ENCODE measurements at regions not wholly inside any gene's neighbourhood (a gene's known extent, or its start where the extent isn't known, plus 50 kb on each side); places are given as distances from the start of the nearest gene placed in this dataset.
"Not testable (repeated sequence)": the region's sequence is repeated elsewhere in the genome, so short reads cannot be mapped to it uniquely, and the experiment has no call there.

DNA sequence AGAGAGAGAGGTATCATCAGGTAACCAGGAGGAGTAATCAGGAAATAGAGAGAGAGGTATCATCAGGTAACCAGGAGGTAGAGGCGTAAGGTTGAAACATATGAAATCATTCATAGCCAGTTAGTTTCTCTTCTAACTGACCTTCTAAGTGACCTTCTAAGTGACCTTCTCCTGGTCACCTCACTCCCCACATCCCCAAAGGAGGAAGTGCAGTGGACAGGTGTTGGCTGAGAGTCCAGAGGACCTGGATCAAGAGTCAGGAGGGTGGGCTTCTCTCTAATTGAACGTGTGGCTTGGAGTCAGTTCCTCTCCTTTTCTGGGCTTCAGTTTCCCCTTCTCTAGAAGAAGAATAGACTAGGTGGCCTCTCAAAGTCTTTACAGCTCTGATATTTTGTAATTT is 121.3 kb upstream of the DLG1 start:
- Histone ChIP-seq H3K9ac (ENCODE audit: low read length) (no peak overlapping the region), H3K4me1 (ENCODE audit: control insufficient read depth, insufficient read depth, low read length) (no peaks in the 10 kb centered on the region), H3K36me3 (ENCODE audit: control insufficient read depth, insufficient read depth, low read length) (no peaks in the 10 kb centered on the region), H3K27me3 (ENCODE audit: control insufficient read depth, insufficient read depth, low read length) (no peaks in the 10 kb centered on the region), H3K4me3 (ENCODE audit: low read length) (no peak overlapping the region), H3K9me3 (ENCODE audit: control insufficient read depth, low read length) (no peaks in the 10 kb centered on the region)

DNA sequence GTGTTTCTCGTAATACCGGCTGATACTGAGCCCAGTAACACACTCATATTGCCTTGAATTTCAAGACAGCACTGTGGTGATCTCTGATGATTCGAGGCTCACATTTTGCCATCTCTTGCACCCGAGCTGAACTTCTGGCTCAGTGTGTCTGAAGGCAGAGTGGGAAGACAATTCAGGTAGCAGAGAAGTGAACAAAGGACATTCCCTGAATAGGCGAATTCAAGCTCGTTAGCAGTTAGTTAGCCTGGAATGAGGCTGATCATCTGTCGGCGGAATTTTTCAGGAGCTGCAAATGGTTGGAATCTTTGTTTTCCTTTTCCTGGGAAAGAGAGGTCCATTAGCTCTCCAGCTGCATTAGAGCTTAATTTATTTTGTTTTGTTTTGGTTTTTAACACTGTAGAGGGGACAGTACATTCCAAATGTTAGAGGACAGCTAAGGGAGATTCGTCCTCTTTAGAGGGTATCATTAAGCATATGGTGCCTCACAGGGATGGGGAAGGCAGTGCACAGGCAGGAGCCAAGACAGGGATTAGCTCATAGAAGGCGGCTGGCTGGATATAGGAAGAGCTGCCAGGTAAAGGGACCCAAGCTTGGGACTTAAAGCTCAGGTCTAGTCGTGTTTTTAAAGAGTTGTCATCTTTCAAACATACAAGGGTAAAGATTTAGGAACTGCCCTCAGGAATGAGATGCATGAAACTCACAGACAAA is 119.7 kb upstream of the DLG1 start:
- no peaks in the 10 kb centered on the region for H3K9me3 ChIP-seq (ENCODE audit: control insufficient read depth, low read length)
- H3K36me3 ChIP-seq (ENCODE audit: control insufficient read depth, insufficient read depth, low read length), result no peaks in the 10 kb centered on the region
- no peaks in the 10 kb centered on the region for H3K27me3 ChIP-seq (ENCODE audit: control insufficient read depth, insufficient read depth, low read length)
- H3K4me3 ChIP-seq (ENCODE audit: low read length), result no peak overlapping the region
- H3K4me1 ChIP-seq (ENCODE audit: control insufficient read depth, insufficient read depth, low read length), result no peaks in the 10 kb centered on the region
- H3K9ac ChIP-seq (ENCODE audit: low read length), result no peak overlapping the region

DNA sequence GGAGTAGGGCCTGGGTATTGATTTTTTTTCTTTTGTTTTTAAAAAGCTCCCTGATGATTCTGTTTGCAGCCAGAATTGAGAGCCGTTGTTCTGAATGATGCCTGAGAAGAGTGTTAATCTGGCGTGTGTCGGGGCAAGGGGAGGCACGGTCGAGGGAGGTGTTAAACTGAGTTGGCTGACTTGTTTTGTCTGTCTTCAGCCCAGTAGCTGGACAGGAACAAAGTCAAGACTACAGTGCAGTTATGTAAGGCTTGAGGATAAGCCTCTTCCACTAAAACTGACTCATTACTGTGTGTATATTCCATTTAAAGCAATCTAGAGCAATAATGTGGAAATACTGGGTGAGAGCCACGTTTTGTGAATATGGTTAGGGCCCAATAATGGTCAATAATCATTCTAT is 119.0 kb upstream of the DLG1 start:
- Histone ChIP-seq H3K27me3 (ENCODE audit: control insufficient read depth, insufficient read depth, low read length) (no peaks in the 10 kb centered on the region), H3K9me3 (ENCODE audit: control insufficient read depth, low read length) (no peaks in the 10 kb centered on the region), H3K4me1 (ENCODE audit: control insufficient read depth, insufficient read depth, low read length) (no peaks in the 10 kb centered on the region), H3K9ac (ENCODE audit: low read length) (no peak overlapping the region), H3K36me3 (ENCODE audit: control insufficient read depth, insufficient read depth, low read length) (no peaks in the 10 kb centered on the region), H3K4me3 (ENCODE audit: low read length) (no peak overlapping the region)

DNA sequence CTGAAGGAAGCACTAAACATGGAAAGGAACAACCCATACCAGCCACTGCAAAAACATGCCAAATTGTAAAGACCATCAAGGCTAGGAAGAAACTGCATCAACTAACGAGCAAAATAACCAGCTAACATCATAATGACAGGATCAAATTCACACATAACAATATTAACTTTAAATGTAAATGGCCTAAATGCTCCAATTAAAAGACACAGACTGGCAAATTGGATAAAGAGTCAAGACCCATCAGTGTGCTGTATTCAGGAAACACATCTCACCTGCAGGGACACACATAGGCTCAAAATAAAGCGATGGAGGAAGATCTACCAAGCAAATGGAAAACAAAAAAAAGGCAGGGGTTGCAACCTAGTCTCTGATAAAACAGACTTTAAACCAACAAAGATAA is 113.5 kb upstream of the DLG1 start:
- H3K9ac ChIP-seq (ENCODE audit: low read length); H3K9me3 ChIP-seq (ENCODE audit: control insufficient read depth, low read length); H3K4me1 ChIP-seq (ENCODE audit: control insufficient read depth, insufficient read depth, low read length); H3K36me3 ChIP-seq (ENCODE audit: control insufficient read depth, insufficient read depth, low read length); H3K4me3 ChIP-seq (ENCODE audit: low read length); H3K27me3 ChIP-seq (ENCODE audit: control insufficient read depth, insufficient read depth, low read length): not testable (repeated sequence)

DNA sequence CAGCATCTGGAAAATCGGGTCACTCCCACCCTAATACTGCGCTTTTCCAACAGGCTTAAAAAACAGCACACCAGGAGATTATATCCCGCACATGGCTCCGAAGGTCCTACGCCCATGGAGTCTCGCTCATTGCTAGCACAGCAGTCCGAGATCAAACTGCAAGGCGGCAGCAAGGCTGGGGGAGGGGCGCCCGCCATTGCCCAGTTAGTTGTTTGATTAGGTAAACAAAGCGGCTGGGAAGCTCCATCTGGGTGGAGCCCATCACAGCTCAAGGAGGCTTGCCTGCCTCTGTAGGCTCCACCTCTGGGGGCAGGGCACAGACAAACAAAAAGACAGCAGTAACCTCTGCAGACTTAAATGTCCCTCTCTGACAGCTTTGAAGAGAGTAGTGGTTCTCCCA is 111.8 kb upstream of the DLG1 start:
- H3K9ac ChIP-seq (ENCODE audit: low read length); H3K27me3 ChIP-seq (ENCODE audit: control insufficient read depth, insufficient read depth, low read length); H3K4me3 ChIP-seq (ENCODE audit: low read length); H3K4me1 ChIP-seq (ENCODE audit: control insufficient read depth, insufficient read depth, low read length); H3K9me3 ChIP-seq (ENCODE audit: control insufficient read depth, low read length); H3K36me3 ChIP-seq (ENCODE audit: control insufficient read depth, insufficient read depth, low read length): not testable (repeated sequence)

DNA sequence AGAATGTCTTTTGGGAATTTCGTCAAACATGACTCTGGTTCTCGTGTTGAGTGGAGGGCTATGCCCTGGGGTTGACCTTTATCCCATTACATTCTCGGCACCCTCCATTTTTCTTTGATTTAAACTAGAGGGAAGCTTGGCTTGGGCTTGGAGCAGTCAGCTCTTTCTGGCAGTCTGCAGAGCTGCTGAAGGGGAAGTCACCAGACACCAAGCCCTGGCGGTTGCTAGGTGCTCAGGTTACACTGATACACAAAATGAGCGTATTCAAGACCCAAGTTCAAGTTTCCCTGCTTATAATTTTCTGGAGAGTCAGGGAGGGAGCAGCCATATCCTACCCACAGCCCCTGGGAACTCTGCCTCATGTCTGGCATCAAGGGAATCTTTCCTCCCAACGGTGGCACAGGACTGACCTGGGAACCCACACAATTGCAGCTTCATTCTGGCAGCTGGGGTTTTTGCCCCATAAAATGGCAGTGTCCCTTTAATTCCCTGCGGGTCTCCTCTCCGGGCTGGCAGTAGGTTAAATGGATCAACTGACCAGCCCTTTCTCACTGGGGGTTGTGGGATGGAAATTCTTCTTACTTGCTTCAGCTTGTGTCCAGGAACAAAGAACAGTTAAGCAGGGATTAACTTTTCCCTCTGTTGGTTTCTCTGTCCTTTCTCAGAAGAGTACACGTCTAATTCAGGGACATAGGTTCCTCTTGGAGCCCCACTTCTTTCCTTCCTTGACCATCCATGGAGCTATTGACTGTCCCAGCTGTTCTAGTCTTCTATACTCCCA is 110.0 kb upstream of the DLG1 start:
- Histone ChIP-seq H3K27me3 (ENCODE audit: control insufficient read depth, insufficient read depth, low read length) (no peaks in the 10 kb centered on the region), H3K4me1 (ENCODE audit: control insufficient read depth, insufficient read depth, low read length) (no peaks in the 10 kb centered on the region), H3K9ac (ENCODE audit: low read length) (no peak overlapping the region), H3K9me3 (ENCODE audit: control insufficient read depth, low read length) (no peaks in the 10 kb centered on the region), H3K4me3 (ENCODE audit: low read length) (no peak overlapping the region), H3K36me3 (ENCODE audit: control insufficient read depth, insufficient read depth, low read length) (no peaks in the 10 kb centered on the region)

DNA sequence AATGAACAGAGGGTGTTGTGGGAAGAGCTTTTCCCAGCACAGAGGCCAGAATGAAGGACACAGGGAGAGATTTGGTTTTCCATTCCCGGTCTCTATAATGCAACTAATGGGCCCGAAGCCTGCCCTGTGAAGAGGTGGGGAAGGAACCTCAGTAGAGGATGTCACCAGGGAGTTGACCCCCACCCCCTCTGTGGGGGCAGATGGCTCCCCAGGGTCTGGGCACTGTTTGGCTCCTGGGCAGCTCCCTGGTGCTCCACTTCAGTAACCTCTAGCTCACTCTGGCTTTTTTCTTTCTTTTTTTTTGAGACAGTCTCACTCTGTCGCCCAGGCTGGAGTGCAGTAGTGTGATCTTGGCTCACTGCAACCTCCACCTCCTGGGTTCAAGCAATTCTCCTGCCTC is 109.1 kb upstream of the DLG1 start:
- no peaks in the 10 kb centered on the region for H3K36me3 ChIP-seq (ENCODE audit: control insufficient read depth, insufficient read depth, low read length)
- no peak overlapping the region for H3K4me3 ChIP-seq (ENCODE audit: low read length)
- no peaks in the 10 kb centered on the region for H3K9me3 ChIP-seq (ENCODE audit: control insufficient read depth, low read length)
- H3K27me3 ChIP-seq (ENCODE audit: control insufficient read depth, insufficient read depth, low read length), result no peaks in the 10 kb centered on the region
- H3K9ac ChIP-seq (ENCODE audit: low read length), result no peak overlapping the region
- H3K4me1 ChIP-seq (ENCODE audit: control insufficient read depth, insufficient read depth, low read length), result no peaks in the 10 kb centered on the region

DNA sequence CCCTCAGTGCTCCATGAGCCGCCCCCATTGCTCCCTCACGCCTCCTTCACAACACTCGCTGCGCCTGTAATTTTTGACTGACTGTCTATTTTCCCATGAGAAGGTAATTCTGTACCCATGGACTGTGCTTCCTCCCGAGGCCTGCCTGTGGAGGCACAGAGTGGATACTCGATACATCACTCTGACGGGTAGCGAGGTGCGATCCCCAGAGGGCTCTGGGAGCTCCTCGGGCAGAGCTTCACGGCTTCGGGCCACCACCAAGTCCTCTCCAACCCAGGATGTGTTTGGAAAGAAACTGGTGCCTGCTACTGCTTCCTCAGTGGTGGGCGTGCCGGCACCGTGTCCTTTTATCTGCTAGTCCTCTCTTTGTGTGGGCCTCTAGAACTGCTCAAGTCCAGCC is 108.6 kb upstream of the DLG1 start:
- Histone ChIP-seq H3K9me3 (ENCODE audit: control insufficient read depth, low read length) (no peaks in the 10 kb centered on the region), H3K4me1 (ENCODE audit: control insufficient read depth, insufficient read depth, low read length) (no peaks in the 10 kb centered on the region), H3K4me3 (ENCODE audit: low read length) (no peak overlapping the region), H3K36me3 (ENCODE audit: control insufficient read depth, insufficient read depth, low read length) (no peaks in the 10 kb centered on the region), H3K27me3 (ENCODE audit: control insufficient read depth, insufficient read depth, low read length) (no peaks in the 10 kb centered on the region), H3K9ac (ENCODE audit: low read length) (no peak overlapping the region)

DNA sequence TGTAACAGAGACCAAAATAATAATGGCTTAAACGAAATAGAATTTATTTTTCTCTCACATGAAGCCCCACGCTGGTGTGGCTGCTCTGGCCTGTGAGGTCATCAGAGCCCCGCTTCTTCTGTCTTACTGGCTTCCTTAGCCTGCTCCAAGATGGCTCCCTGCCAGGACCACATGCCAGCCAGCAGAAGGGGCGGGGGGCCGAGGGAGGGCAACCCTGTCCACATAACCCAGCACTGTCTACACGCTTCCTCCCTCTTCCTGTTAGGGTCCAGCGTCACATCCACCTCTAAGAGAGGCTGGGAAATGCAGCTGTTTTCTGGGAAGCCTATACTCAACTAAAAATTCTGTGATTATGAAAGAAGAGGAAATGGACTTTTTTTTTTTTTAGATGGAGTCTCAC is 107.9 kb upstream of the DLG1 start:
- H3K4me1 ChIP-seq (ENCODE audit: control insufficient read depth, insufficient read depth, low read length), result no peaks in the 10 kb centered on the region
- no peak overlapping the region for H3K9ac ChIP-seq (ENCODE audit: low read length)
- H3K9me3 ChIP-seq (ENCODE audit: control insufficient read depth, low read length), result no peaks in the 10 kb centered on the region
- H3K27me3 ChIP-seq (ENCODE audit: control insufficient read depth, insufficient read depth, low read length), result no peaks in the 10 kb centered on the region
- no peaks in the 10 kb centered on the region for H3K36me3 ChIP-seq (ENCODE audit: control insufficient read depth, insufficient read depth, low read length)
- H3K4me3 ChIP-seq (ENCODE audit: low read length), result no peak overlapping the region

DNA sequence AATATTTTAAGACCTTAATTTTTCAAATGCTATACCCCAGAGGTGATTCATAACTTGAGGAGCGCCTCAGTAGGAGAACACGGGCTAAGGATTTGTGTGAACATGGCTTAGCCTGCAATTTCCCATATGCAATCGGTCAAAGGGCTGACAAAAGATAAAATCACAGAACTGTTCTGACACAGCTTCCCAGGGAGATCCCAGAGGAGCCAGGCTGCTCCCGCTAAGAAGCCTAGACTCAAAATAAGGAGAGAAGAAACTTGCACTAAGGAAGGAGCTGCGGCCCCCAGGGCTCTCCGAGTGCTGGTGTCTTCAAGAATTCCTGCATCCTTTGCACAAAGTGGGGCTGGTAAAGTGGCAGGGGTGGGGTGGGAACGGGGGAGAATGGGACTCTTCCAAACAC is 106.3 kb upstream of the DLG1 start:
- no peaks in the 10 kb centered on the region for H3K9me3 ChIP-seq (ENCODE audit: control insufficient read depth, low read length)
- no peaks in the 10 kb centered on the region for H3K4me1 ChIP-seq (ENCODE audit: control insufficient read depth, insufficient read depth, low read length)
- no peaks in the 10 kb centered on the region for H3K27me3 ChIP-seq (ENCODE audit: control insufficient read depth, insufficient read depth, low read length)
- no peak overlapping the region for H3K9ac ChIP-seq (ENCODE audit: low read length)
- H3K4me3 ChIP-seq (ENCODE audit: low read length), result no peak overlapping the region
- H3K36me3 ChIP-seq (ENCODE audit: control insufficient read depth, insufficient read depth, low read length), result no peaks in the 10 kb centered on the region

DNA sequence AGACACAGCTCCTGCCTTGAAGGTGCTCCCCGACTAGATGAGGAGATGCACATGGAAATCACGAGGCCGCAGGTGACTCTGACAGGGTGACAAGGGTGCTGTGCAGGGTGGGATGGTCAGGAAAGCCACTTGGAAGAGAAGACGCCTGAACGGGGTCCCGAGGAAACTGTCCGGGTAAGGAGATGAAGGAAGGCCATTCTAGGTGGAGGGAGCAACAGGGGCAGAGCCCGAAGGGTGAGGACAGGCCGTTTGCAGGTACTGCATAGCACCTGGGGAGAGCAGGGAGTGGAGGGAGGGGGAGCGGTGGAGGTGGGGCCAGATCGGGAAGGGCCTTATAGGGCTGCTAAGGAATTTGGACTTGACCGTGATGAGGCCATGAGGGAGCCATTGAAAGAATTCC is 105.6 kb upstream of the DLG1 start:
- H3K9ac ChIP-seq (ENCODE audit: low read length), result no peak overlapping the region
- no peaks in the 10 kb centered on the region for H3K9me3 ChIP-seq (ENCODE audit: control insufficient read depth, low read length)
- H3K27me3 ChIP-seq (ENCODE audit: control insufficient read depth, insufficient read depth, low read length), result no peaks in the 10 kb centered on the region
- no peaks in the 10 kb centered on the region for H3K36me3 ChIP-seq (ENCODE audit: control insufficient read depth, insufficient read depth, low read length)
- no peak overlapping the region for H3K4me3 ChIP-seq (ENCODE audit: low read length)
- no peaks in the 10 kb centered on the region for H3K4me1 ChIP-seq (ENCODE audit: control insufficient read depth, insufficient read depth, low read length)

DNA sequence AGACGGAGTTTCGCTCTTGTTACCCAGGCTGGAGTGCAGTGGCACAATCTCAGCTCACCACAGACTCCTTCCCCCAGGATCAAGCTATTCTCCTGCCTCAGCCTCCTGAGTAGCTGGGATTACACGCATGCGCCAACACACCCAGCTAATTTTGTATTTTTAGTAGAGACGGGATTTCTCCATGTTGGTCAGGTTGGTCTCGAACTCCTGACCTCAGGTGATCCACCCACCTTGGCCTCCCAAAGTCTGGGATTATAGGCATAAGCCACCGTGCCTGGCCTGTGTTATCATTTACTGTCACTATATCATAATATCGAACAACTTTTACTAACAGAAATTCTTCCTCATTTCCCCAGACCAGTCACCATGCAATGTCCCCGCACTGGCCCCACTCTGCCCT is 104.0 kb upstream of the DLG1 start:
- not testable (repeated sequence) for H3K4me3 ChIP-seq (ENCODE audit: low read length); H3K4me1 ChIP-seq (ENCODE audit: control insufficient read depth, insufficient read depth, low read length); H3K9ac ChIP-seq (ENCODE audit: low read length); H3K9me3 ChIP-seq (ENCODE audit: control insufficient read depth, low read length); H3K27me3 ChIP-seq (ENCODE audit: control insufficient read depth, insufficient read depth, low read length); H3K36me3 ChIP-seq (ENCODE audit: control insufficient read depth, insufficient read depth, low read length)

Measured in mucosa of stomach (tissue), 1 donor.